ENCODE measurements at regions not wholly inside any gene's neighbourhood (a gene's known extent, or its start where the extent isn't known, plus 50 kb on each side); places are given as distances from the start of the nearest gene placed in this dataset.
"Not testable (repeated sequence)": the region's sequence is repeated elsewhere in the genome, so short reads cannot be mapped to it uniquely, and the experiment has no call there.

DNA sequence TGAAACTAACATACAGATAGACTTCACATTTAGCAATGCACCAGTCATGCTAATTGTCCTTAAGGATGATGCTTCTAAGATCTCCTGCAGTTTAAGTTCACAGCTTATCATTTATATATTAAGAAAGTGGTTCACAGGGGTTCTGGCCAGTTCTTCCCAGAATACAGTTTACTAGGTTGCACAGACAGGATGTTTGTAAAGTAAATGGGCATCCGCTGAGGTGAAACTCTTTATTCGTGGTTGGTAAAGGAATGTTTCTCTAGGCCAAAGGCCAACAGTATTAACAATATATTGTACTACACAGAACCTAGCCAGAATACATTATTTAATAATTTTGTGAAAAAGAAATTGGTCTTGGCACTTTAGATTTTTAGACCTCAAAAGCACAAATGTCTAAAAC is 1427.3 kb downstream of the CDH8 start:
- WGBS (ENCODE audit: insufficient coverage, low coverage, missing lambda C conversion rate), result 0% methylated on average over 2 of the region's 2 CpGs
- intact Hi-C loops (cut with micrococcal nuclease), result no loop called here
- ChIA-PET CTCF (ENCODE audit: low intra/inter-chr PET ratio) (no interaction called here), POLR2A (no interaction called here)
- no peak overlapping the region for H3K27ac ChIP-seq (ENCODE audit: extremely low read depth, low read depth, low read length)
- H4K20me1 ChIP-seq (replicated peaks; ENCODE audit: control insufficient read depth, insufficient read depth, low read length), result no peaks in the 10 kb centered on the region
- no peaks in the 10 kb centered on the region for H3K9me3 ChIP-seq (replicated peaks; ENCODE audit: control insufficient read depth, insufficient read depth, low read depth, low read length)
- H3K36me3 ChIP-seq (ENCODE audit: control insufficient read depth, insufficient read depth, low read length), result no peaks in the 10 kb centered on the region
- DNase-seq (ENCODE audit: extremely low read depth in 1 of 4, low spot score in 3 of 4) (no peak), ATAC-seq (no peak), FAIRE-seq (no peak)
- no peaks in the 10 kb centered on the region for H3K27me3 ChIP-seq (ENCODE audit: control insufficient read depth in 2 of 2, insufficient read depth in 2 of 2, low read length in 2 of 2)
- no peaks in the 10 kb centered on the region for H3K9me1 ChIP-seq (ENCODE audit: control insufficient read depth, insufficient read depth, low read length)
- no peak overlapping the region for H3K4me2 ChIP-seq (ENCODE audit: insufficient read depth, low read length)
- H3K9ac ChIP-seq (ENCODE audit: insufficient read depth in 1 of 2, low read depth in 2 of 2, low read length in 2 of 2), result no peak overlapping the region
- TF ChIP-seq RBM15 (IDR thresholded peaks at IDR 0.05; ENCODE audit: insufficient read depth, low read length), result no peak
- no peak for TF ChIP-seq NBN (IDR thresholded peaks at IDR 0.05; ENCODE audit: low read depth)
- TF ChIP-seq ZNF639 (CRISPR knock-in tag; conservative IDR thresholded peaks at IDR 0.05 in 1 of 2, IDR thresholded peaks at IDR 0.05 in 1 of 2), result no peak
- H2AFZ ChIP-seq (ENCODE audit: low read depth, low read length), result no peak overlapping the region
- no TSS peak for BruUV-seq (replicated peaks)
- no peaks in the 10 kb centered on the region for H3K4me1 ChIP-seq (replicated peaks in 1 of 2; ENCODE audit: control insufficient read depth in 2 of 2, insufficient read depth in 2 of 2, low read length in 2 of 2)
- H3K79me2 ChIP-seq (ENCODE audit: control insufficient read depth, insufficient read depth, low read length), result no peaks in the 10 kb centered on the region
- H3K4me3 ChIP-seq, result no peak overlapping the region
- in situ Hi-C loops (cut with MboI), result no loop called here

DNA sequence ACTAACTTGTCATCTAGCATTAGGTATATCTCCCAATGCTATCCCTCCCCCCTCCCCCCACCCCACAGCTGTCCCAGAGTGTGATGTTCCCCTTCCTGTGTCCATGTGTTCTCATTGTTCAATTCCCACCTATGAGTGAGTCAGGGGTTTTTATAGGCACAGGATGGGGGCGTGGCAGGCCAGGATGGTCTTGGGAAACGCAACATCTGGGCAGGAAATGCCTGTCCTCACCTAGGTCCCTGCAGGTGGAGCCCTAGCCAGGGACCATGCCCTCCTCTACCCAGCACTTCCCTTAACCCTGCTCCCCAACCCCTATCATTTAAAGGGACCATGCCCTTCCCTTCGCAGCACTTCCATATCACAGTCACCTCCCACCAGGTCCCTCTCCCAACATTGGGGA is 1430.6 kb downstream of the CDH8 start:
- H3K27me3 ChIP-seq (ENCODE audit: control insufficient read depth in 2 of 2, insufficient read depth in 2 of 2, low read length in 2 of 2); POLR2A ChIA-PET; ATAC-seq; BruUV-seq (replicated peaks); H3K4me3 ChIP-seq; FAIRE-seq; H3K79me2 ChIP-seq (ENCODE audit: control insufficient read depth, insufficient read depth, low read length); intact Hi-C loops (cut with micrococcal nuclease); H3K4me2 ChIP-seq (ENCODE audit: insufficient read depth, low read length); in situ Hi-C loops (cut with MboI); H3K9ac ChIP-seq (ENCODE audit: insufficient read depth in 1 of 2, low read depth in 2 of 2, low read length in 2 of 2); H3K4me1 ChIP-seq (replicated peaks in 1 of 2; ENCODE audit: control insufficient read depth in 2 of 2, insufficient read depth in 2 of 2, low read length in 2 of 2); H3K9me1 ChIP-seq (ENCODE audit: control insufficient read depth, insufficient read depth, low read length); H2AFZ ChIP-seq (ENCODE audit: low read depth, low read length); H3K27ac ChIP-seq (ENCODE audit: extremely low read depth, low read depth, low read length); CTCF ChIA-PET (ENCODE audit: low intra/inter-chr PET ratio); DNase-seq (ENCODE audit: extremely low read depth in 1 of 4, low spot score in 3 of 4); H3K36me3 ChIP-seq (ENCODE audit: control insufficient read depth, insufficient read depth, low read length); H4K20me1 ChIP-seq (replicated peaks; ENCODE audit: control insufficient read depth, insufficient read depth, low read length); H3K9me3 ChIP-seq (replicated peaks; ENCODE audit: control insufficient read depth, insufficient read depth, low read depth, low read length): not testable (repeated sequence)
- 0% methylated on average over 2 of the region's 3 CpGs for WGBS (ENCODE audit: insufficient coverage, low coverage, missing lambda C conversion rate)
